ENCODE measurements at regions not wholly inside any gene's neighbourhood (a gene's known extent, or its start where the extent isn't known, plus 50 kb on each side); places are given as distances from the start of the nearest gene placed in this dataset.
"Not testable (repeated sequence)": the region's sequence is repeated elsewhere in the genome, so short reads cannot be mapped to it uniquely, and the experiment has no call there.

DNA sequence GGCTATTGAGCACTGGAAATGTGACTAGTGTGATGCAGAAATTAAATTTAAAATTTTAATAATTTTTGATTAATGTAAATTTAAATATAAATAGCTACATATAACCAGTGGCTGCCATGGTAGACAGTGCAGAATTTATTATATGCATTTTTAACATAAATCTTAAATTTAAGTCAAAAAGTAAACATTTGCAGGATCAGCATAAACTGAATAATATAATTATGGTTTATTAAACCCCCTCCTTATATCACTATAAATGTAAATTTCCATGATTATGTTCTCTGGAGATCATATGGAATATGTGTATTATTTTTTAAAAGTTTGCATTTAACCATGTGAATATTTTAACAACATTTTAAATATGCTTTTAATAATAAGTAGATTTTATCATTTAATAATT, 155.8 kb downstream of the TEX13C start:
- no peaks in the 10 kb centered on the region for H3K9me3 ChIP-seq (replicated peaks in 1 of 11)
- H3K36me3 ChIP-seq: no peaks in the 10 kb centered on the region
- no peak overlapping the region for H3K27ac ChIP-seq
- peaks cover 48 to 91% (median 83%) of the 10 kb centered on the region in 11 experiments; a peak in 21 of 22 replicates for H3K27me3 ChIP-seq
- no peak for TF ChIP-seq Cebpa-rat (IDR thresholded peaks at IDR 0.05)
- no peak overlapping the region for H3K4me3 ChIP-seq
- no peaks in the 10 kb centered on the region for H3K4me1 ChIP-seq
- H3K9ac ChIP-seq: no peak overlapping the region
- H4K20me1 ChIP-seq: no peaks in the 10 kb centered on the region
- no peak overlapping the region for H3K4me2 ChIP-seq

- Histone ChIP-seq H3K27ac (no peak overlapping the region), H3K9me3 (replicated peaks in 1 of 11) (peaks cover 0 to 11% (median 5%) of the 10 kb centered on the region in 11 experiments; a peak in 7 of 22 replicates), H3K9ac (no peak overlapping the region), H3K4me2 (peak overlapping the region in 3 of 11 experiments; percentile 20 to 40 (median 22); a peak in 4 of 22 replicates), H3K4me1 (peaks cover 0 to 11% (median 0%) of the 10 kb centered on the region in 10 experiments; a peak in 3 of 20 replicates), H3K36me3 (no peaks in the 10 kb centered on the region), H3K27me3 (peaks cover 41 to 94% (median 83%) of the 10 kb centered on the region in 11 experiments), H4K20me1 (no peaks in the 10 kb centered on the region; a peak in 2 of 22 replicates), H3K4me3 (no peak overlapping the region)
- no peak for TF ChIP-seq Cebpa-rat (IDR thresholded peaks at IDR 0.05)
Measured at GRCh38 chrX:125492439-125492838, 172.8 kb downstream of the TEX13C start.

GRCh38 chrX:125493004-125493403, 173.3 kb downstream of the TEX13C start:
- not testable (repeated sequence) for H3K4me3 ChIP-seq, H3K36me3 ChIP-seq, H3K9ac ChIP-seq, H3K27ac ChIP-seq, H4K20me1 ChIP-seq
- Histone ChIP-seq H3K27me3 (peaks cover 46 to 96% (median 84%) of the 10 kb centered on the region in 11 experiments), H3K4me1 (peaks cover 0 to 11% (median 0%) of the 10 kb centered on the region in 10 experiments; a peak in 3 of 20 replicates), H3K9me3 (replicated peaks in 1 of 11) (peaks cover 0 to 11% (median 5%) of the 10 kb centered on the region in 11 experiments; a peak in 7 of 22 replicates), H3K4me2 (peak overlapping the region in 2 of 11 experiments; percentile 22 to 40; a peak in 3 of 22 replicates)

DNA sequence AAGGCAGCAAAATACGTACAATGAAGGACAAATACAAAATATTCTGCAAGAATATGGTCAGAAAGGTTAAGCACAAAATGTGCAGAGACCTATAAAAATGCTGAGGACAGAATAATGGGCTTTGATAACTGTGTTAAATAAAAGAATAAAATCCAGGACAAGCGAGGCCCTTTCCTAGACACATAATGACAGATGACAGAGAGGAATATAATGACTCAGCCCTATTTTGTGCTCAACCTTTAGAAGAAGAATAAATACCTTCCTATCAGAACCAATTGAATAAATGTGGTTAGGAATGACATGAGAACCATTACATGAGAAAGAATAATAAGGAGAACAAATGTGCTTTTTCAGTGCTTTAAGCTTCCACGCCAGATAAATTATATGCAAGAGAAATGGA, 178.0 kb downstream of the TEX13C start:
- Histone ChIP-seq H3K4me3 (no peak overlapping the region), H3K9ac (no peak overlapping the region), H3K4me1 (peaks cover 0 to 6% (median 0%) of the 10 kb centered on the region in 10 experiments; a peak in 3 of 20 replicates), H3K27me3 (peaks cover 53 to 99% (median 92%) of the 10 kb centered on the region in 11 experiments), H3K27ac (no peak overlapping the region), H3K4me2 (no peak overlapping the region), H4K20me1 (no peaks in the 10 kb centered on the region; a peak in 1 of 22 replicates), H3K36me3 (no peaks in the 10 kb centered on the region), H3K9me3 (replicated peaks in 1 of 11) (peaks cover 7 to 14% (median 11%) of the 10 kb centered on the region in 11 experiments; a peak in 18 of 22 replicates)
- no peak for TF ChIP-seq Cebpa-rat (IDR thresholded peaks at IDR 0.05)

- no peaks in the 10 kb centered on the region for H4K20me1 ChIP-seq
- no peak overlapping the region for H3K4me2 ChIP-seq
- no peak overlapping the region for H3K4me3 ChIP-seq
- peaks cover 0 to 9% (median 0%) of the 10 kb centered on the region in 10 experiments; a peak in 3 of 20 replicates for H3K4me1 ChIP-seq
- no peak overlapping the region for H3K9ac ChIP-seq
- H3K9me3 ChIP-seq (replicated peaks in 1 of 11): peaks cover 21 to 40% (median 25%) of the 10 kb centered on the region in 11 experiments
- H3K27ac ChIP-seq: no peak overlapping the region
- no peak for TF ChIP-seq Cebpa-rat (IDR thresholded peaks at IDR 0.05)
- peaks cover 21 to 89% (median 84%) of the 10 kb centered on the region in 11 experiments; a peak in 21 of 22 replicates for H3K27me3 ChIP-seq
- no peaks in the 10 kb centered on the region for H3K36me3 ChIP-seq
Measured at GRCh38 chrX:125503769-125504168, 184.1 kb downstream of the TEX13C start.

DNA sequence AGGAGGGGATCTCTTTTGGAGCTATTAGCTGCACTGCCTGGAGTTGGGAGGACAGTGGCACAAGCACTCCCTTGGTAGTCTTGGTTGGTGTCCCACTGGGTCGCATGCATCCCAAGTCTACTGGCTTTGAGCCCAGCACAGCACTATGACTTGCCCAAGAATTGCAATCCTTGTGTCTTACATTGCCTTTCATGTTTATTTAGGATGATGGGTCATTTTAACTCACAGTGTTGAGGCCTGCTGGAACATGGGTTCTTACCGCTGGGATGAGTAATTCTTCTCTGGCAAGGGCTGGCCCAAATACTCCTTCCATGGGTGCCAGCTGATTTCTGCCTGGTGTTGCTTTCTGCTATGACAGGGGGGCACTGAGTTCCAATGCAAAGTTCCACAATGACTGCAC, 185.5 kb downstream of the TEX13C start:
- Histone ChIP-seq H3K36me3 (no peaks in the 10 kb centered on the region), H3K27me3 (peaks cover 16 to 86% (median 77%) of the 10 kb centered on the region in 11 experiments; a peak in 20 of 22 replicates), H3K4me1 (peaks cover 0 to 9% (median 0%) of the 10 kb centered on the region in 10 experiments; a peak in 3 of 20 replicates), H3K4me2 (no peak overlapping the region), H3K4me3 (no peak overlapping the region), H4K20me1 (no peaks in the 10 kb centered on the region), H3K9me3 (replicated peaks in 1 of 11) (peaks cover 21 to 40% (median 25%) of the 10 kb centered on the region in 11 experiments), H3K27ac (no peak overlapping the region), H3K9ac (no peak overlapping the region)
- TF ChIP-seq Cebpa-rat (IDR thresholded peaks at IDR 0.05): no peak

DNA sequence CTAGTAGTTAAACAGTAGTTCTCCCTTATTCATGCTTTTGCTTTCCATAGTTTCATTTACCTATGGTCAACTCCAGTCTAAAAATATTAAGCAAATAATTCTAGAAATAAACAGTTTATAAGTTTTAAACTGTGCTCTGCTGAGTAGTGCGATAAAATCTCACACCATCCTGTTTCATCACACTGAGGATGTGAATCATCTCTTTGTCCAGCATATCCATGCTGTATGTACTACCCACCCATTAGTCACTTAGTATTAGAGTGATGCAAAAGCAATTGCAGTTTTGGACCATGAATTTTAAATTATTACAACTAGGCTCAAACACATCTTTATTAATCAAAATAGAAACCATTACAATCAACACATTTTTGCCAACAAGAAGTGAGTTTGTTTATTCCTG, 187.4 kb downstream of the TEX13C start:
- Histone ChIP-seq H3K27ac (0 out of 22 replicates have a peak overlapping the region, but pooled peaks of 1 of the 11 experiments have one; percentile 4), H3K36me3 (no peaks in the 10 kb centered on the region), H3K4me1 (peaks cover 0 to 9% (median 0%) of the 10 kb centered on the region in 10 experiments; a peak in 3 of 20 replicates)

DNA sequence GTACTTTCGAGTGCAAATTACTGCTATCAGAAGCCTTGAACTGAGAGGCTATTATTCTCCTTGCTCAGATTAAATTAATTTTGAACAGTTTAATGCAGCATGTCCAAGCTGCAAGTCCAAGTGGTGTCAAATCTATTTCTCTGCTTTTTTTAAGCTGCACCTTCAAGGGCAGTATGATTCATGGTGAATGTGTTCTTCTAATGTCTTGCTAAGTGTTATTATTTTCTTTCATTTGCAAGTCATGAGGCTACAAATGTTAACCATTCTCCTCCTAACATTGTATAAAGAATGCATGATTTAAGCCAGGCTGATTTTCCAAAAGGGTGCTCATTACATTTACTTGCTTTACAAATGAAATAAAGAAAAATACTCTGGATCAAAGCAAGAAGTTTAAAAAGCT, 200.4 kb downstream of the TEX13C start:
- Histone ChIP-seq H3K9me3 (replicated peaks in 1 of 11) (no peaks in the 10 kb centered on the region), H4K20me1 (no peaks in the 10 kb centered on the region), H3K4me3 (no peak overlapping the region), H3K4me1 (peaks cover 0 to 20% (median 0%) of the 10 kb centered on the region in 10 experiments; a peak in 4 of 20 replicates), H3K27ac (no peak overlapping the region), H3K4me2 (no peak overlapping the region), H3K27me3 (peaks cover 18 to 99% (median 78%) of the 10 kb centered on the region in 11 experiments), H3K9ac (no peak overlapping the region), H3K36me3 (no peaks in the 10 kb centered on the region)
- TF ChIP-seq Cebpa-rat (IDR thresholded peaks at IDR 0.05): no peak

More for the DNA sequence above, 187.4 kb downstream of the TEX13C start:
- Histone ChIP-seq H3K27me3 (peaks cover 0 to 67% (median 58%) of the 10 kb centered on the region in 11 experiments; a peak in 19 of 22 replicates), H3K4me3 (no peak overlapping the region), H3K9ac (no peak overlapping the region), H3K4me2 (no peak overlapping the region), H3K9me3 (replicated peaks in 1 of 11) (peaks cover 13 to 31% (median 21%) of the 10 kb centered on the region in 11 experiments), H4K20me1 (no peaks in the 10 kb centered on the region)
- TF ChIP-seq Cebpa-rat (IDR thresholded peaks at IDR 0.05): no peak

DNA sequence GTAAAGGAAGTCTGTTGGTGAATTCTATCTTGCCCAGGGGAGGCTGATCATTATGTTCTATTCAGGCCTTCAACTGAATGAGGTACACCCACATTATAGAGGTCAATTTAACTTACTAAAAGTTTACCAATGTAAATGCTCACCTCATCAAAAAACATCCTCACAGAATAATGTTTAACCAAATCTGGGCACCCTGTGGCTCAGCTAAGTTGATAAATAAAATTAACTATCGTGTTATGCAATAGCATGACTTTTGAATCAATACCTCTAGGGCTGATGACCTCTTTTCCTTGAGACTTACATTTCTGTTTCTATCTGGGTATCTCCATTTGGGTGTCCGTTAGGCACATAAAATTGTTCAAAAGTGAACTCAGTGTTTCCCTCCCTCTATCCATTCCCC, 203.1 kb downstream of the TEX13C start:
- H3K4me1 ChIP-seq: peaks cover 0 to 27% (median 0%) of the 10 kb centered on the region in 10 experiments; a peak in 4 of 20 replicates
- no peak for TF ChIP-seq Cebpa-rat (IDR thresholded peaks at IDR 0.05)
- H3K36me3 ChIP-seq: no peaks in the 10 kb centered on the region
- H4K20me1 ChIP-seq: no peaks in the 10 kb centered on the region
- peak overlapping the region in 1 of 11 experiments; percentile 3; a peak in 1 of 22 replicates for H3K27ac ChIP-seq
- peaks cover 0 to 13% (median 7%) of the 10 kb centered on the region in 11 experiments; a peak in 13 of 22 replicates for H3K9me3 ChIP-seq (replicated peaks in 1 of 11)
- no peak overlapping the region for H3K4me3 ChIP-seq
- H3K9ac ChIP-seq: no peak overlapping the region
- H3K4me2 ChIP-seq: peak overlapping the region in 2 of 11 experiments; percentile 37 to 45; a peak in 3 of 22 replicates
- H3K27me3 ChIP-seq: peaks cover 14 to 97% (median 75%) of the 10 kb centered on the region in 11 experiments
